Bronchial epithelial cell (primary cell): ENCODE measurements at regions not wholly inside any gene's neighbourhood (a gene's known extent, or its start where the extent isn't known, plus 50 kb on each side); places are given as distances from the start of the nearest gene placed in this dataset.

Experiments
- DNase-seq: peaks from one replicate; pipeline ENCODE4 v3.0.0-alpha.2; 2010; ENCODE audit warnings: low read depth
- FAIRE-seq: peaks from 2 replicates; lab custom pipeline; 2011; peaks lifted over from hg19 to GRCh38; lab: Jason Lieb, UNC
- H3K27me3 ChIP-seq: 2 replicates; pipeline ENCODE4 v1.5.1; 2011; ENCODE audit warnings: low read length; ENCODE audit not compliant: control insufficient read depth, insufficient read depth
- H3K36me3 ChIP-seq: 2 replicates; pipeline ENCODE4 v1.5.1; 2011; ENCODE audit warnings: low read length; ENCODE audit not compliant: control insufficient read depth, insufficient read depth
- H3K4me3 ChIP-seq: 2 replicates; pipeline ENCODE4 v1.5.1; 2011; ENCODE audit warnings: mild to moderate bottlenecking, low read depth, low read length, control low read depth
- TF ChIP-seq, protein P1 (sequence below): IDR thresholded peaks from 2 replicates; pipeline ENCODE4 v1.5.1; 2011; ENCODE audit warnings: mild to moderate bottlenecking, moderate library complexity, low read length, control low read depth, inconsistent platforms; ENCODE audit not compliant: insufficient read depth, severe bottlenecking

DNA sequence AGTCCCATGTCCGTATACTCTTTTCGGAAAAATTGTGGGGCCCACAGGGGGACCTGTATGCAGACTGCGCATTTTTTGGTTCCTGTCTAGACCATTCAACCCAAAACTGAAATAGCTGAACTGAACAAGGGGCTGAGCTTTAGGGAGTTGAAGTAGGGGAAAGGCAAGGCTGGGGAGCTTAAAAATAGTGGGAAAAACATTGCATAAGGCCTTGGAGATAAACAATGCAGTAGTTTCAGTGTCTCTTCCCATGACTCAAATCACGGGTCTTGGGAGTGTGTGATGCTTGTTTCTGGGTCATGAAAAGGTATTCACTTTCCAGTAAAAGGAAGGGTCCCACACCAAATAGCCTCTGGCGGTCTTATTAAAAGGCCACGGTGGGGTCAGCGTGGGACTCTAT, 402.8 kb upstream of the SALL1 start:
- TF ChIP-seq, protein P1, sequence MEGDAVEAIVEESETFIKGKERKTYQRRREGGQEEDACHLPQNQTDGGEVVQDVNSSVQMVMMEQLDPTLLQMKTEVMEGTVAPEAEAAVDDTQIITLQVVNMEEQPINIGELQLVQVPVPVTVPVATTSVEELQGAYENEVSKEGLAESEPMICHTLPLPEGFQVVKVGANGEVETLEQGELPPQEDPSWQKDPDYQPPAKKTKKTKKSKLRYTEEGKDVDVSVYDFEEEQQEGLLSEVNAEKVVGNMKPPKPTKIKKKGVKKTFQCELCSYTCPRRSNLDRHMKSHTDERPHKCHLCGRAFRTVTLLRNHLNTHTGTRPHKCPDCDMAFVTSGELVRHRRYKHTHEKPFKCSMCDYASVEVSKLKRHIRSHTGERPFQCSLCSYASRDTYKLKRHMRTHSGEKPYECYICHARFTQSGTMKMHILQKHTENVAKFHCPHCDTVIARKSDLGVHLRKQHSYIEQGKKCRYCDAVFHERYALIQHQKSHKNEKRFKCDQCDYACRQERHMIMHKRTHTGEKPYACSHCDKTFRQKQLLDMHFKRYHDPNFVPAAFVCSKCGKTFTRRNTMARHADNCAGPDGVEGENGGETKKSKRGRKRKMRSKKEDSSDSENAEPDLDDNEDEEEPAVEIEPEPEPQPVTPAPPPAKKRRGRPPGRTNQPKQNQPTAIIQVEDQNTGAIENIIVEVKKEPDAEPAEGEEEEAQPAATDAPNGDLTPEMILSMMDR = no peak
- no peak for FAIRE-seq
- DNase-seq = peak; percentile 69
- no peaks in the 10 kb centered on the region for H3K36me3 ChIP-seq
- H3K4me3 ChIP-seq = no peak overlapping the region
- no peaks in the 10 kb centered on the region for H3K27me3 ChIP-seq

DNA sequence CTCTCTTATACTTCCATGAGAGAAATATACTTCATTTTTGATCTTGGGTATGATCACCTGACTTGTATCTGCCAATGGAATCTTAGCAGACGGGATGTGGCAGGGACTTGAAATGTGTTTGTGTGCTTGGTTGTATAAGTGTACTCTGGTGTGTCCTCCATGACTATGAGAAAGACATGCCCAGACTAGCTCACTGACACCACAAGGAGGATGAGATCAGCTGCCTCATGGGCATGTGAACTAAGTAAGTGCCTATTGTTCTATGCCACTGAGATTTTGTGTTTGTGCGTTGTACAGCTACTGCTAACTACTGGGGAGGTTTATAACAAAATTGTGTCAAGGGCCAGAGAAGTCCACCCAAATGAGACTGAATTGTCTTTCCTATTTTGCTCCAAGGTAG, 402.2 kb upstream of the SALL1 start:
- no peak overlapping the region for H3K4me3 ChIP-seq
- H3K27me3 ChIP-seq = no peaks in the 10 kb centered on the region
- H3K36me3 ChIP-seq = no peaks in the 10 kb centered on the region
- TF ChIP-seq, protein P1 = no peak
- FAIRE-seq = peak; percentile 98
- DNase-seq = peak; percentile 99

DNA sequence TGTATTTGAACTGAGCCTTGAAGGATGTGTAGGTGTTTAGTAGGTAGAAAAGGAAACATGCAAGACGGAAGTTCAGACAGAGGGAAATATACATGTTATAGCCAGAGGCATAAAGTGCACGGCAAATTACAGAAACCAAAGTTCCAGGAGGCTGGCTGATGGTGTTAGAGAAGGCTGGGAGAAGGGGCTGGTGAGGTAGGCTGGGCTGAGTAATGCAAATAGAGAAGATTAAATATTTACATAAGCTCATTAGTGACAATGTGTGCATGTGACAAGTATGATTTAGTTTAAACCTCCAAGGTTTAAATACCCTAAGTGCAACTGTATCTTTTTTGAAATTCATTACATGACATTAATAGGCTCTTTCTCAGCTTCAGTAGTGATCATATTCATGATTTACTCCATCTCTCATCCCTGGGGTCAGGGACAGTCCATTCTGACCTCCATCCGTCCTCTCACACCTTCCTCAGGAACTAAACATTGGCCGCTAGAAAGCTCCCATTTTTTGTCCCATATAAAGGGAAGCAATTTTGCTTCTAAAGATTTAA, 399.8 kb upstream of the SALL1 start:
- Histone ChIP-seq H3K36me3 (no peaks in the 10 kb centered on the region), H3K4me3 (no peak overlapping the region), H3K27me3 (no peaks in the 10 kb centered on the region)
- no peak for FAIRE-seq
- peak; percentile 31 for DNase-seq
- TF ChIP-seq, protein P1 = no peak

DNA sequence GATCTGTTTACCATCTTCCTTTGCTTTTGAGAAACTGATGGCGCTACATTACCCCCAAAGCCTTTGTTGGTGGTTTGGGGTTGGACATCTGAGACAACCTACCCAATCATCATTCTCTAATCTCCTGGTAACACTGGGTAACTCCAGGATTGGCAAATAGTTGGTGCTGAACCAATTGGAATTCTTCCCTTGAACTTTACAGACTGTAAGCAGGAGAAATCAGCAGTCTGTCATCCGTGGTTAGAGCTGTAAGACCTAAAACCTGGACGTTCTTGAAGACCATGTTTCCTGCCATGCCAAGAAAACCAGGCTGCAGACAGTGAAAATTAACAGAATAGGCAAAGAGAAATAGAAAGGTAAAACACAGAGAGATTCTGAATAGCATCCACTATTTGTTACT, 398.8 kb upstream of the SALL1 start:
- FAIRE-seq (no peak), DNase-seq (peak; percentile 22)
- TF ChIP-seq, protein P1 = no peak
- Histone ChIP-seq H3K36me3 (no peaks in the 10 kb centered on the region), H3K27me3 (no peaks in the 10 kb centered on the region), H3K4me3 (no peak overlapping the region)

DNA sequence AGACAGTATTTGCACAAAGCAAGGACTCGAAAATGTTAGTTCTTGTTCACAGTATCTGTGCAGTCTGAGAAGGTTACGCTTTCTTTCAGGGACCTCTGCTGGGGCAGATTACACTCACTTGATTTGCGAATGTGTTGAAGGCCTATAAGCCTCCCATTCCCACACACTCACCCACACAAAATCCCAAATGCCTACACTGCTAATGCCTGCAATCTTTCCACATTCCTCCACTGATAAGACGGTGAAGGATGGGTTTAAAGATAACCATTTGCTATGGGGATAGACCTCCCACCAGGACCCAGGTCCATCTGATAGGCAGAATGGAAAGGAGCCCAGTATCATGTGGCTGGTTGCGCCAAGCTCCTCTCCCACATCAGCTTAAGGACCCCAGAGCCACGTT, 394.9 kb upstream of the SALL1 start:
- H3K4me3 ChIP-seq = no peak overlapping the region
- no peaks in the 10 kb centered on the region for H3K36me3 ChIP-seq
- DNase-seq (no peak), FAIRE-seq (no peak)
- H3K27me3 ChIP-seq = no peaks in the 10 kb centered on the region
- TF ChIP-seq, protein P1 = no peak

DNA sequence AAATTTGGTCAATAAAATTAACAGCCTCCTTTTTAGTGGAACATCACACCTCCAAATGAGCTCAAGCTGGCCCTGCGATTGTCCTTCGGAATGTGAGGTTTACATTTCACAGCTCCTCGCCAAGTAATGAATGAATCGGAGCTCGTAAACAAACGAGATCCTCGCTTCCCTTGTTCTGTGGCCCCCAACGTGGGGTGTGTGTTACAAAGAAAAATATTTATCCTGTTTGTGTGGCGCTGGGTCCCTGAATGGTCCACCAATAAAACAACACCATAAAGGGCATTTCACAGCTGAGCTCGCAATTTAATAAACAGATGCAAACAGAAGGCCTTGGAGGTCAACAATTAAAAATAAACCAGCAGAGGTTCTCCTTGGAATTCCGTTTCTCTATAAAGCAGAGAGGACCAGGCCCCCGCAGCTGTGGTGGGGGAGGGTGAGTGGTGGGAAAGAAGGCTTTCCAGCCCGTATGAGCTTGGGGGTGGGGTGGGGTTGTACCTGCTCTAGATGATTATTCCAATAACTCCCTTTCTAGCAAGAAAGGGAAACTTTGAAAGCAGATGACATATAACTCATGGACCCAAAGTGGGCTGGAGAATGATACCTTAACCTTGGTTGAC, 393.9 kb upstream of the SALL1 start:
- Histone ChIP-seq H3K4me3 (no peak overlapping the region), H3K36me3 (no peaks in the 10 kb centered on the region), H3K27me3 (no peaks in the 10 kb centered on the region)
- TF ChIP-seq, protein P1 = no peak
- DNase-seq = no peak
- FAIRE-seq = no peak
